T-cell (primary cell): ENCODE measurements at regions not wholly inside any gene's neighbourhood (a gene's known extent, or its start where the extent isn't known, plus 50 kb on each side); places are given as distances from the start of the nearest gene placed in this dataset.

Source experiments
- ATAC-seq, 4 experiments: fragments of 200-7000 bp in 3 of 4; fragments of 150-1000 bp in 1 of 4; cut with Tn5 transposase; replicated peaks in 1 of 4; 1 replicate in 3 of 4; 2 replicates in 1 of 4; pipeline ENCODE4 v1.10.0; 2021; ENCODE audit warnings: moderate library complexity in 3 of 4, mild to moderate bottlenecking in 2 of 4, moderate number of reproducible peaks in 1 of 4
- CTCF ChIA-PET, 2 donors: fragments of 300-600 bp; sonication (Branson Sonifier 250); formaldehyde crosslinking; loops; one replicate each; lab custom pipeline; 2022; ENCODE audit warnings: antibody characterized with exemption in 2 of 2; lab: Charles Lee
- POLR2A ChIA-PET, 2 donors: fragments of 300-600 bp; sonication (Branson Sonifier 250); formaldehyde crosslinking; loops; one replicate each; lab custom pipeline; 2022; ENCODE audit warnings: antibody characterized with exemption in 2 of 2; lab: Charles Lee
- DNase-seq, 35 experiments: peaks; one replicate each; pipeline versions ENCODE4 v3.0.0 to v3.0.0-alpha.2; 2013 to 2023
- H3K27ac ChIP-seq: one replicate; pipeline ENCODE4 v1.5.1; 2013; ENCODE audit warnings: low read length
- H3K27me3 ChIP-seq, 2 experiments: replicated peaks in 1 of 2; 1 replicate in 1 of 2; 2 replicates in 1 of 2; pipeline versions ENCODE4 v1.6.1 to v1.7.0; 2013; ENCODE audit warnings: low read length in 1 of 2, mixed read lengths in 1 of 2; ENCODE audit not compliant: control insufficient read depth in 2 of 2, insufficient read depth in 2 of 2; ENCODE audit errors: extremely low read depth in 1 of 2
- H3K36me3 ChIP-seq, 2 donors: 1 replicate in 1 of 2; 2 replicates in 1 of 2; pipeline versions ENCODE4 v1.6.1 to v1.7.0; 2013; ENCODE audit warnings: low read length in 1 of 2; ENCODE audit not compliant: control insufficient read depth in 2 of 2, insufficient read depth in 1 of 2; ENCODE audit errors: extremely low read depth in 1 of 2
- H3K4me1 ChIP-seq, 2 experiments: 1 replicate in 1 of 2; 2 replicates in 1 of 2; pipeline versions ENCODE4 v1.6.1 to v1.7.0; 2013; ENCODE audit warnings: low read length in 2 of 2, mixed read lengths in 1 of 2; ENCODE audit not compliant: insufficient read depth in 2 of 2, control insufficient read depth in 1 of 2; ENCODE audit errors: extremely low read depth in 1 of 2
- H3K4me3 ChIP-seq, 2 donors: 1 replicate in 1 of 2; 2 replicates in 1 of 2; pipeline versions ENCODE4 v1.5.1 to v1.7.0; 2013; ENCODE audit warnings: mild to moderate bottlenecking in 2 of 2, low read length in 1 of 2, moderate library complexity in 1 of 2; ENCODE audit not compliant: control insufficient read depth in 1 of 2; ENCODE audit errors: extremely low read depth in 1 of 2
- H3K9me3 ChIP-seq: 2 replicates; pipeline ENCODE4 v1.7.0; 2013
- H3K27ac Mint-ChIP-seq, 2 donors: one replicate each; pipeline ENCODE4 v1.8.0; 2020 to 2021; ENCODE audit warnings: mild to moderate bottlenecking in 2 of 2, mixed read lengths in 2 of 2
- H3K27me3 Mint-ChIP-seq, 2 donors: one replicate each; pipeline ENCODE4 v1.8.0; 2021 to 2022; ENCODE audit warnings: mixed read lengths in 2 of 2
- H3K36me3 Mint-ChIP-seq: one replicate; pipeline ENCODE4 v1.8.0; 2021; ENCODE audit warnings: mixed read lengths
- H3K4me1 Mint-ChIP-seq, 3 donors: one replicate each; pipeline ENCODE4 v1.8.0; 2020 to 2022; ENCODE audit warnings: mixed read lengths in 3 of 3, mild to moderate bottlenecking in 1 of 3
- H3K4me3 Mint-ChIP-seq, 3 donors: one replicate each; pipeline ENCODE4 v1.8.0; 2020 to 2022; ENCODE audit warnings: mild to moderate bottlenecking in 3 of 3, mixed read lengths in 3 of 3, moderate library complexity in 3 of 3
- H3K9me3 Mint-ChIP-seq, 3 donors: one replicate each; pipeline ENCODE4 v1.8.0; 2020 to 2022; ENCODE audit warnings: mixed read lengths in 3 of 3
- WGBS: methylation state at CpG from one replicate; pipeline ENCODE4 v1.1.5; 2013; ENCODE audit warnings: missing lambda C conversion rate; ENCODE audit not compliant: insufficient coverage; 5-methylcytosine and 5-hydroxymethylcytosine counted together

- ChIA-PET POLR2A (no interaction called here), CTCF (no interaction called here)
- Histone ChIP-seq H3K9me3 (no peaks in the 10 kb centered on the region), H3K27ac (no peak overlapping the region), H3K4me1 (no peaks in the 10 kb centered on the region), H3K36me3 (no peaks in the 10 kb centered on the region), H3K4me3 (no peak overlapping the region), H3K27me3 (no peaks in the 10 kb centered on the region)
- Mint-ChIP-seq H3K4me1 (no peaks in the 10 kb centered on the region), H3K27ac (no peak overlapping the region), H3K4me3 (no peak overlapping the region), H3K36me3 (no peaks in the 10 kb centered on the region), H3K27me3 (no peaks in the 10 kb centered on the region), H3K9me3 (peaks cover 0 to 14% (median 6%) of the 10 kb centered on the region in 3 donors)
- no peak for ATAC-seq
- DNase-seq, result no peak
- WGBS, result 83% methylated on average over 1 of the region's 4 CpGs
Observed at GRCh38 chr6:147752689-147753403, 244.4 kb downstream of the SAMD5 start.

GRCh38 chr6:147755999-147756398 is 247.5 kb downstream of the SAMD5 start:
- H3K4me1 Mint-ChIP-seq, result no peaks in the 10 kb centered on the region
- Histone ChIP-seq H3K27me3 (no peaks in the 10 kb centered on the region), H3K27ac (no peak overlapping the region), H3K36me3 (no peaks in the 10 kb centered on the region), H3K4me1 (no peaks in the 10 kb centered on the region), H3K4me3 (no peak overlapping the region), H3K9me3 (no peaks in the 10 kb centered on the region)
- H3K9me3 Mint-ChIP-seq, result peaks cover 0 to 14% (median 6%) of the 10 kb centered on the region in 3 donors
- WGBS, result no CpG with 5 or more reads among the region's 3 CpGs
- no peaks in the 10 kb centered on the region for H3K27me3 Mint-ChIP-seq
- ATAC-seq (no peak), DNase-seq (no peak)
- no peak overlapping the region for H3K4me3 Mint-ChIP-seq
- CTCF ChIA-PET, result no interaction called here
- no peak overlapping the region for H3K27ac Mint-ChIP-seq
- H3K36me3 Mint-ChIP-seq, result no peaks in the 10 kb centered on the region
- POLR2A ChIA-PET, result no interaction called here

DNA sequence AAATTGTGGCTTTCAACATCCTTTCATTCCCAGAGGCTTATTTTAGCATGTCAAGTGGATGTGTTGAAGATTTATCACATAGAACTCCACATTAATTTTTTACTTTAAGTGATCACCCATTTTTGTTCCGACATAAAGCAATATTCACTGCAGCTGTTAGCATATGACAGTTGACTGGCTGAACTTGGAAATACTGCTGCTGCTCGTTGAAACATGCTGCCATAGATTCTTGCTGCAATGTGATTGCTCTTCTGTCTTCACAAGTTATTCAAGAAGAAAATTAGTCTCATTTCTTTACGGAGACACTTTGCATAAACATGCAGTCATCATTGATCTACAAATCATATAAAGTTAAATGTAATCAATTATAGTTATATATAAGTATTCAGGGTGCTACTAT is 248.4 kb downstream of the SAMD5 start:
- Mint-ChIP-seq H3K9me3 (peaks cover 0 to 14% (median 6%) of the 10 kb centered on the region in 3 donors), H3K27ac (no peak overlapping the region), H3K36me3 (no peaks in the 10 kb centered on the region), H3K27me3 (no peaks in the 10 kb centered on the region), H3K4me3 (no peak overlapping the region), H3K4me1 (no peaks in the 10 kb centered on the region)
- H3K27me3 ChIP-seq, result no peaks in the 10 kb centered on the region
- no peak for DNase-seq
- CTCF ChIA-PET, result no interaction called here
- H3K4me1 ChIP-seq, result no peaks in the 10 kb centered on the region
- no peak overlapping the region for H3K4me3 ChIP-seq
- no peak for ATAC-seq
- POLR2A ChIA-PET, result no interaction called here
- H3K9me3 ChIP-seq, result no peaks in the 10 kb centered on the region
- no peak overlapping the region for H3K27ac ChIP-seq
- 40% methylated on average over 1 of the region's 3 CpGs for WGBS
- H3K36me3 ChIP-seq, result no peaks in the 10 kb centered on the region

- Mint-ChIP-seq H3K4me1 (no peaks in the 10 kb centered on the region), H3K4me3 (no peak overlapping the region), H3K9me3 (peaks cover 0 to 14% (median 6%) of the 10 kb centered on the region in 3 donors), H3K27ac (no peak overlapping the region), H3K27me3 (no peaks in the 10 kb centered on the region), H3K36me3 (no peaks in the 10 kb centered on the region)
- no peaks in the 10 kb centered on the region for H3K4me1 ChIP-seq
- no peaks in the 10 kb centered on the region for H3K27me3 ChIP-seq
- DNase-seq, result no peak
- no peak for ATAC-seq
- ChIA-PET CTCF (no interaction called here), POLR2A (no interaction called here)
- no peak overlapping the region for H3K4me3 ChIP-seq
- H3K27ac ChIP-seq, result no peak overlapping the region
- no peaks in the 10 kb centered on the region for H3K9me3 ChIP-seq
- H3K36me3 ChIP-seq, result no peaks in the 10 kb centered on the region
Observed at GRCh38 chr6:147757291-147757690, 248.8 kb downstream of the SAMD5 start.

DNA sequence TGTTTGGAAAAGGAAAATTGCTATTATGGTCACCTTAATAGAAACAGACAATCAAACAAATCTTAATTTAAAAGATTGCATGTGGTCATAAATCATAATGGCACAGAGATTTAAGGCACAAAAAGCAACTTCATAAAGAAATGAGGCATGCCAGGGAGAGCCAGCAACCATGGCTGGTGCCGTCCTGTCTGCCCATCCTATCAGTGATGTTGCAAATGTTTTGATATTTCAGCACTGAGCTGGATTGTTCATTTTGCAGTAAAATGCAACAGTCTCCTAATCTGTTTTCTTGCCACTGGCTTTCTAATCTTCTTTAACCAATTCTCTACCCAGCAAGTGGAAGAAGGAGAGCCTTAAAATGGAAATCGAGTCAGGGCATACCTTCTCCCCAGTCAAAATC is 249.8 kb downstream of the SAMD5 start:
- ChIA-PET CTCF (no interaction called here), POLR2A (no interaction called here)
- H3K9me3 ChIP-seq, result no peaks in the 10 kb centered on the region
- no peak overlapping the region for H3K27ac Mint-ChIP-seq
- no peaks in the 10 kb centered on the region for H3K36me3 Mint-ChIP-seq
- H3K4me1 ChIP-seq, result no peaks in the 10 kb centered on the region
- 67% methylated on average over 1 of the region's 2 CpGs for WGBS
- no peak overlapping the region for H3K4me3 Mint-ChIP-seq
- H3K27me3 ChIP-seq, result no peaks in the 10 kb centered on the region
- peaks cover 0 to 14% (median 6%) of the 10 kb centered on the region in 3 donors for H3K9me3 Mint-ChIP-seq
- H3K27ac ChIP-seq, result no peak overlapping the region
- ATAC-seq (no peak), DNase-seq (no peak)
- H3K4me3 ChIP-seq, result no peak overlapping the region
- no peaks in the 10 kb centered on the region for H3K4me1 Mint-ChIP-seq
- no peaks in the 10 kb centered on the region for H3K36me3 ChIP-seq
- H3K27me3 Mint-ChIP-seq, result no peaks in the 10 kb centered on the region

DNA sequence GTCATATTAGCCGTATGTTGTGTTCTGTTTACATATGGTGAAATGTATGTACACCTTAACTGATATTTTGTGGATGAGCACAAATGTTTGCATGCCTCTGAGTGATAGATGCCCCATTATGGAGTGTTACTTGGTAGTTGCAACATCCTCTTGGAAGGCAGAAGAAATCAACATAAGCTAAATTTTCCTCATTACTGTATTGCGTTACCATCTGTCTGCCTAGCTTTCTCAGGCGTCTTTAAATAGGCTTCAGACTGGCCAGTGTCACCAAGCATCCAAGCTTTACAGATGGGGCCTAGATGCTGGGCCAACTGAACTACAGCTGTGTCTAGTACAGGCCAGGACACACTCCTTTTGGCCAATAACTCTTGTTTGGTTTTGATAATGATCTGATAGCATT is 250.6 kb downstream of the SAMD5 start:
- 94% methylated on average over 3 of the region's 3 CpGs for WGBS
- no peaks in the 10 kb centered on the region for H3K27me3 ChIP-seq
- Mint-ChIP-seq H3K27ac (no peak overlapping the region), H3K4me3 (no peak overlapping the region), H3K36me3 (no peaks in the 10 kb centered on the region), H3K27me3 (no peaks in the 10 kb centered on the region), H3K4me1 (no peaks in the 10 kb centered on the region), H3K9me3 (peaks cover 0 to 14% (median 0%) of the 10 kb centered on the region in 3 donors)
- no peaks in the 10 kb centered on the region for H3K36me3 ChIP-seq
- CTCF ChIA-PET, result no interaction called here
- no peak overlapping the region for H3K27ac ChIP-seq
- ATAC-seq (no peak), DNase-seq (no peak)
- no peaks in the 10 kb centered on the region for H3K9me3 ChIP-seq
- POLR2A ChIA-PET, result no interaction called here
- H3K4me3 ChIP-seq, result no peak overlapping the region
- H3K4me1 ChIP-seq, result no peaks in the 10 kb centered on the region

GRCh38 chr6:147759536-147759935 is 251.0 kb downstream of the SAMD5 start:
- Histone ChIP-seq H3K9me3 (no peaks in the 10 kb centered on the region), H3K27me3 (no peaks in the 10 kb centered on the region), H3K36me3 (no peaks in the 10 kb centered on the region), H3K4me1 (no peaks in the 10 kb centered on the region), H3K27ac (no peak overlapping the region), H3K4me3 (no peak overlapping the region)
- ChIA-PET CTCF (no interaction called here), POLR2A (no interaction called here)
- no peaks in the 10 kb centered on the region for H3K36me3 Mint-ChIP-seq
- H3K27me3 Mint-ChIP-seq, result no peaks in the 10 kb centered on the region
- H3K27ac Mint-ChIP-seq, result no peak overlapping the region
- DNase-seq (no peak), ATAC-seq (no peak)
- H3K9me3 Mint-ChIP-seq, result peaks cover 0 to 11% (median 0%) of the 10 kb centered on the region in 3 donors
- no peaks in the 10 kb centered on the region for H3K4me1 Mint-ChIP-seq
- H3K4me3 Mint-ChIP-seq, result no peak overlapping the region
